Tibial nerve (tissue), 3 donors: ENCODE measurements at regions not wholly inside any gene's neighbourhood (a gene's known extent, or its start where the extent isn't known, plus 50 kb on each side); places are given as distances from the start of the nearest gene placed in this dataset.

Experiments used
- POLR2A ChIP-seq, 2 donors: fragments of 450-650 bp; IDR thresholded peaks; one replicate each; pipeline ENCODE4 v1.6.1; 2017; ENCODE audit warnings: antibody characterized with exemption in 2 of 2, mild to moderate bottlenecking in 2 of 2, moderate library complexity in 2 of 2
- TF ChIP-seq, protein P1 (sequence below), 5 experiments: fragments of 200-600 bp in 3 of 5; fragments of 450-650 bp in 2 of 5; sonication (generic) in 3 of 5; IDR thresholded peaks; one replicate each; pipeline ENCODE4 v1.5.1; 2016 to 2019; ENCODE audit warnings: antibody characterized with exemption in 5 of 5, mild to moderate bottlenecking in 3 of 5, moderate library complexity in 2 of 5

- TF ChIP-seq POLR2A (IDR thresholded peaks at IDR 0.05) = no peak
- TF ChIP-seq, protein P1, sequence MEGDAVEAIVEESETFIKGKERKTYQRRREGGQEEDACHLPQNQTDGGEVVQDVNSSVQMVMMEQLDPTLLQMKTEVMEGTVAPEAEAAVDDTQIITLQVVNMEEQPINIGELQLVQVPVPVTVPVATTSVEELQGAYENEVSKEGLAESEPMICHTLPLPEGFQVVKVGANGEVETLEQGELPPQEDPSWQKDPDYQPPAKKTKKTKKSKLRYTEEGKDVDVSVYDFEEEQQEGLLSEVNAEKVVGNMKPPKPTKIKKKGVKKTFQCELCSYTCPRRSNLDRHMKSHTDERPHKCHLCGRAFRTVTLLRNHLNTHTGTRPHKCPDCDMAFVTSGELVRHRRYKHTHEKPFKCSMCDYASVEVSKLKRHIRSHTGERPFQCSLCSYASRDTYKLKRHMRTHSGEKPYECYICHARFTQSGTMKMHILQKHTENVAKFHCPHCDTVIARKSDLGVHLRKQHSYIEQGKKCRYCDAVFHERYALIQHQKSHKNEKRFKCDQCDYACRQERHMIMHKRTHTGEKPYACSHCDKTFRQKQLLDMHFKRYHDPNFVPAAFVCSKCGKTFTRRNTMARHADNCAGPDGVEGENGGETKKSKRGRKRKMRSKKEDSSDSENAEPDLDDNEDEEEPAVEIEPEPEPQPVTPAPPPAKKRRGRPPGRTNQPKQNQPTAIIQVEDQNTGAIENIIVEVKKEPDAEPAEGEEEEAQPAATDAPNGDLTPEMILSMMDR (IDR thresholded peaks at IDR 0.05) = no peak
These were observed 194.5 kb upstream of the ARHGEF9 start for GRCh38 chrX:63979480-63979879.
